ENCODE measurements at regions not wholly inside any gene's neighbourhood (a gene's known extent, or its start where the extent isn't known, plus 50 kb on each side); places are given as distances from the start of the nearest gene placed in this dataset.

DNA sequence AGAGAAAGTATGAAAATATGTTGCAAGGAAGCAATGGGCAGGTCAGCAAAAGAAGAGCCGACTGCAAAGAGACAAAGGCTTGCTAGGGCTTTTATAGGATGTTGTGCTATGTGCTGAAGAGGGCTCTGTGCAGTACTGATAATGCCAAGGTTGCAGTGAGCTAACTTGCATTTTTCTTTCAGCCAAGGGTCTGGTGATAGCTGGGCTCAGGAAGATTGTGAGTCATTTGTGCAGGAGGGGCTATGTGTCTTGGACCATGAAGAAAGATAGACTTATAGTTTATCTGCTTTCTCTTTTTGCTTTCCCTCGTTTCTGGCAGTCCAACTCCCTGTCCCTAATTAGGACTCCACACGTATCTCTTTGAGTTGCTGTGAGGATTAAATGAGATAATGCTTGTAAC lies 64.5 kb upstream of the LRIG1 start:
- TF ChIP-seq RAD21 (IDR thresholded peaks at IDR 0.05) (no peak), EGR1 (IDR thresholded peaks at IDR 0.05; ENCODE audit: low read depth in 2 of 2) (no peak), HNF4A (conservative IDR thresholded peaks at IDR 0.05) (no peak), TAF1 (conservative IDR thresholded peaks at IDR 0.05) (no peak), GABPA (IDR thresholded peaks at IDR 0.05 in 1 of 2, conservative IDR thresholded peaks at IDR 0.05 in 1 of 2) (no peak), FOXA1 (IDR thresholded peaks at IDR 0.05) (no peak), SP1 (IDR thresholded peaks at IDR 0.05) (no peak), JUND (IDR thresholded peaks at IDR 0.05) (no peak), FOXA2 (IDR thresholded peaks at IDR 0.05) (no peak)
- TF ChIP-seq, protein P1, sequence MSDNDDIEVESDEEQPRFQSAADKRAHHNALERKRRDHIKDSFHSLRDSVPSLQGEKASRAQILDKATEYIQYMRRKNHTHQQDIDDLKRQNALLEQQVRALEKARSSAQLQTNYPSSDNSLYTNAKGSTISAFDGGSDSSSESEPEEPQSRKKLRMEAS (IDR thresholded peaks at IDR 0.05) = no peak
- TF ChIP-seq, protein P2, sequence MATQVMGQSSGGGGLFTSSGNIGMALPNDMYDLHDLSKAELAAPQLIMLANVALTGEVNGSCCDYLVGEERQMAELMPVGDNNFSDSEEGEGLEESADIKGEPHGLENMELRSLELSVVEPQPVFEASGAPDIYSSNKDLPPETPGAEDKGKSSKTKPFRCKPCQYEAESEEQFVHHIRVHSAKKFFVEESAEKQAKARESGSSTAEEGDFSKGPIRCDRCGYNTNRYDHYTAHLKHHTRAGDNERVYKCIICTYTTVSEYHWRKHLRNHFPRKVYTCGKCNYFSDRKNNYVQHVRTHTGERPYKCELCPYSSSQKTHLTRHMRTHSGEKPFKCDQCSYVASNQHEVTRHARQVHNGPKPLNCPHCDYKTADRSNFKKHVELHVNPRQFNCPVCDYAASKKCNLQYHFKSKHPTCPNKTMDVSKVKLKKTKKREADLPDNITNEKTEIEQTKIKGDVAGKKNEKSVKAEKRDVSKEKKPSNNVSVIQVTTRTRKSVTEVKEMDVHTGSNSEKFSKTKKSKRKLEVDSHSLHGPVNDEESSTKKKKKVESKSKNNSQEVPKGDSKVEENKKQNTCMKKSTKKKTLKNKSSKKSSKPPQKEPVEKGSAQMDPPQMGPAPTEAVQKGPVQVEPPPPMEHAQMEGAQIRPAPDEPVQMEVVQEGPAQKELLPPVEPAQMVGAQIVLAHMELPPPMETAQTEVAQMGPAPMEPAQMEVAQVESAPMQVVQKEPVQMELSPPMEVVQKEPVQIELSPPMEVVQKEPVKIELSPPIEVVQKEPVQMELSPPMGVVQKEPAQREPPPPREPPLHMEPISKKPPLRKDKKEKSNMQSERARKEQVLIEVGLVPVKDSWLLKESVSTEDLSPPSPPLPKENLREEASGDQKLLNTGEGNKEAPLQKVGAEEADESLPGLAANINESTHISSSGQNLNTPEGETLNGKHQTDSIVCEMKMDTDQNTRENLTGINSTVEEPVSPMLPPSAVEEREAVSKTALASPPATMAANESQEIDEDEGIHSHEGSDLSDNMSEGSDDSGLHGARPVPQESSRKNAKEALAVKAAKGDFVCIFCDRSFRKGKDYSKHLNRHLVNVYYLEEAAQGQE (IDR thresholded peaks at IDR 0.05) = no peak
- Histone ChIP-seq H3K4me3 (ENCODE audit: low read depth in 1 of 3, low read length in 3 of 3) (no peak overlapping the region), H3K27ac (ENCODE audit: low read depth in 1 of 2, low read length in 2 of 2) (no peak overlapping the region), H3K4me1 (ENCODE audit: control insufficient read depth in 4 of 4, insufficient read depth in 4 of 4, low read length in 3 of 4) (no peaks in the 10 kb centered on the region), H3K27me3 (ENCODE audit: control insufficient read depth in 4 of 4, insufficient read depth in 4 of 4, low read length in 3 of 4) (no peaks in the 10 kb centered on the region), H3K36me3 (ENCODE audit: control insufficient read depth in 4 of 4, insufficient read depth in 3 of 4, low read depth in 1 of 4, low read length in 3 of 4) (no peaks in the 10 kb centered on the region), H3K9ac (ENCODE audit: low read depth in 1 of 2, low read length in 2 of 2) (no peak overlapping the region), H3K9me3 (ENCODE audit: control insufficient read depth in 4 of 4, low read length in 3 of 4) (no peaks in the 10 kb centered on the region)
- DNase-seq (ENCODE audit: low spot score) = no peak
- WGBS = 76% methylated on average over 3 of the region's 3 CpGs

DNA sequence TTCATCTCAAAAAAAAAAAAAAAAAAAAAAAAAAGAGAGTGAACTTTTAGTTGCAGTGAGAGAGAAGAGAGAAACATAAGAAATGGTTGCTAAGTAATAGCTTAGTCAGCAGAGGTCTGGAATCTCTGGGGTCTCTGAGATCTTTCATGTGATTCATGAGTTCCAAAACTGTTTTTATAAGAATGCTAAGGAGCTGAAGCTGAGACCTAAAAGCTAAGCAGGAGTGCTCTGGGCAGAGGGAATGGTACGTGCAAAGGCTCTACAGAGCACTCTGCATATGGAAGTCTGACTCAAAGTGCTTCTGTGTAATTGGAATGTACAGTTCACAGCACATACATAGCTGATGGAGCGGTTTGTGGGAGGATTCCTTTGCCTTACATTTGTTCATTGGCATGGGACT lies 66.3 kb upstream of the LRIG1 start:
- no peak for DNase-seq (ENCODE audit: low spot score)
- H3K4me3 ChIP-seq (ENCODE audit: low read depth in 1 of 3, low read length in 3 of 3) = no peak overlapping the region
- no peaks in the 10 kb centered on the region for H3K36me3 ChIP-seq (ENCODE audit: control insufficient read depth in 4 of 4, insufficient read depth in 3 of 4, low read depth in 1 of 4, low read length in 3 of 4)
- TF ChIP-seq FOXA2 (IDR thresholded peaks at IDR 0.05) = no peak
- TF ChIP-seq SP1 (IDR thresholded peaks at IDR 0.05) = no peak
- no peak for TF ChIP-seq RAD21 (IDR thresholded peaks at IDR 0.05)
- TF ChIP-seq EGR1 (IDR thresholded peaks at IDR 0.05; ENCODE audit: low read depth in 2 of 2) = no peak
- no peak for TF ChIP-seq GABPA (IDR thresholded peaks at IDR 0.05 in 1 of 2, conservative IDR thresholded peaks at IDR 0.05 in 1 of 2)
- TF ChIP-seq, protein P3, sequence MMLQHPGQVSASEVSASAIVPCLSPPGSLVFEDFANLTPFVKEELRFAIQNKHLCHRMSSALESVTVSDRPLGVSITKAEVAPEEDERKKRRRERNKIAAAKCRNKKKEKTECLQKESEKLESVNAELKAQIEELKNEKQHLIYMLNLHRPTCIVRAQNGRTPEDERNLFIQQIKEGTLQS (IDR thresholded peaks at IDR 0.05) = no peak
- 94% methylated on average over 2 of the region's 2 CpGs for WGBS
- no peaks in the 10 kb centered on the region for H3K9me3 ChIP-seq (ENCODE audit: control insufficient read depth in 4 of 4, low read length in 3 of 4)
- H3K4me1 ChIP-seq (ENCODE audit: control insufficient read depth in 4 of 4, insufficient read depth in 4 of 4, low read length in 3 of 4) = no peaks in the 10 kb centered on the region
- H3K9ac ChIP-seq (ENCODE audit: low read depth in 1 of 2, low read length in 2 of 2) = no peak overlapping the region
- no peak overlapping the region for H3K27ac ChIP-seq (ENCODE audit: low read depth in 1 of 2, low read length in 2 of 2)
- H3K27me3 ChIP-seq (ENCODE audit: control insufficient read depth in 4 of 4, insufficient read depth in 4 of 4, low read length in 3 of 4) = no peaks in the 10 kb centered on the region

DNA sequence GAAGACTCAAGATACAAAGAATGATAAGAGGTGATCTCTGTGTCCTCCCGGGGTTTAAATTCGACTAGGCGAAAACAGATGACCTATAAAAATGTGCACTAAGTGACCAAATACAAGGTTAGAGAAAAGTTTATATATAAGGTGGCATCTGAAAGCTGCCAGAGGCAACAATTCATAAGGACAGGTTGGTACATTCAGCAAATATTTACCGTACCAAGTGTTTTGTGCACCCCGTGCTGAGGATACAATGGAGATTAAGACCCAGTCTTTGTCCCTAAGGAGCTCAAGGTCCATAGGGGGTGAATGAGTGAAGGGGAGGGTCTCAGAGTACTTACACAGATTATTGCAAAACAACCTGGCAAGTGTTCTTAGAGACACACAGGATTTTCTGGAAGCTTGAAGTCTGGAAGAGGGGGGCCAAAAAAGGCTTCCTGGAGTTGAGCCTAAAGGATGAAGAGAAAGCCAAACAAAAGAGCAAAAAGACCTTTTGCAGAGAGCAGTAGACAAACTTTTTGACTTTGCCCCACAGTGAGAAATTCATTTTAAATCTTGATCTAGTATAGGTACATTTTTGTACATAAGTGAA lies 71.4 kb upstream of the LRIG1 start:
- Histone ChIP-seq H3K4me3 (ENCODE audit: low read depth in 1 of 3, low read length in 3 of 3) (no peak overlapping the region), H3K27me3 (ENCODE audit: control insufficient read depth in 4 of 4, insufficient read depth in 4 of 4, low read length in 3 of 4) (no peaks in the 10 kb centered on the region), H3K9ac (ENCODE audit: low read depth in 1 of 2, low read length in 2 of 2) (no peak overlapping the region), H3K9me3 (ENCODE audit: control insufficient read depth in 4 of 4, low read length in 3 of 4) (no peaks in the 10 kb centered on the region), H3K36me3 (ENCODE audit: control insufficient read depth in 4 of 4, insufficient read depth in 3 of 4, low read depth in 1 of 4, low read length in 3 of 4) (no peaks in the 10 kb centered on the region), H3K27ac (ENCODE audit: low read depth in 1 of 2, low read length in 2 of 2) (no peak overlapping the region), H3K4me1 (ENCODE audit: control insufficient read depth in 4 of 4, insufficient read depth in 4 of 4, low read length in 3 of 4) (no peaks in the 10 kb centered on the region)
- 76% methylated on average over 5 of the region's 5 CpGs for WGBS
- DNase-seq (ENCODE audit: low spot score) = no peak
- no peak for TF ChIP-seq SP1 (IDR thresholded peaks at IDR 0.05)
- TF ChIP-seq HNF4A (conservative IDR thresholded peaks at IDR 0.05) = no peak
- TF ChIP-seq HNF4G (IDR thresholded peaks at IDR 0.05) = no peak
- TF ChIP-seq JUND (IDR thresholded peaks at IDR 0.05) = no peak
- TF ChIP-seq RAD21 (IDR thresholded peaks at IDR 0.05) = no peak
- TF ChIP-seq RXRA (IDR thresholded peaks at IDR 0.05) = no peak
- TF ChIP-seq YY1 (IDR thresholded peaks at IDR 0.05) = no peak
- TF ChIP-seq, protein P1 (IDR thresholded peaks at IDR 0.05) = no peak
- no peak for TF ChIP-seq FOXA1 (IDR thresholded peaks at IDR 0.05)
- no peak for TF ChIP-seq NR2F2 (IDR thresholded peaks at IDR 0.05)
- no peak for TF ChIP-seq EGR1 (IDR thresholded peaks at IDR 0.05; ENCODE audit: low read depth in 2 of 2)
- TF ChIP-seq GABPA (IDR thresholded peaks at IDR 0.05 in 1 of 2, conservative IDR thresholded peaks at IDR 0.05 in 1 of 2) = no peak
- TF ChIP-seq, protein P2 (IDR thresholded peaks at IDR 0.05) = no peak
- TF ChIP-seq TAF1 (conservative IDR thresholded peaks at IDR 0.05) = no peak
- TF ChIP-seq, protein P4, sequence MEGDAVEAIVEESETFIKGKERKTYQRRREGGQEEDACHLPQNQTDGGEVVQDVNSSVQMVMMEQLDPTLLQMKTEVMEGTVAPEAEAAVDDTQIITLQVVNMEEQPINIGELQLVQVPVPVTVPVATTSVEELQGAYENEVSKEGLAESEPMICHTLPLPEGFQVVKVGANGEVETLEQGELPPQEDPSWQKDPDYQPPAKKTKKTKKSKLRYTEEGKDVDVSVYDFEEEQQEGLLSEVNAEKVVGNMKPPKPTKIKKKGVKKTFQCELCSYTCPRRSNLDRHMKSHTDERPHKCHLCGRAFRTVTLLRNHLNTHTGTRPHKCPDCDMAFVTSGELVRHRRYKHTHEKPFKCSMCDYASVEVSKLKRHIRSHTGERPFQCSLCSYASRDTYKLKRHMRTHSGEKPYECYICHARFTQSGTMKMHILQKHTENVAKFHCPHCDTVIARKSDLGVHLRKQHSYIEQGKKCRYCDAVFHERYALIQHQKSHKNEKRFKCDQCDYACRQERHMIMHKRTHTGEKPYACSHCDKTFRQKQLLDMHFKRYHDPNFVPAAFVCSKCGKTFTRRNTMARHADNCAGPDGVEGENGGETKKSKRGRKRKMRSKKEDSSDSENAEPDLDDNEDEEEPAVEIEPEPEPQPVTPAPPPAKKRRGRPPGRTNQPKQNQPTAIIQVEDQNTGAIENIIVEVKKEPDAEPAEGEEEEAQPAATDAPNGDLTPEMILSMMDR (IDR thresholded peaks at IDR 0.05; ENCODE audit: low read depth, low read length, missing input control) = no peak
- TF ChIP-seq FOXA2 (IDR thresholded peaks at IDR 0.05) = no peak

All from liver (tissue), 8 donors.